Colonic mucosa (tissue), 4 donors: ENCODE measurements at regions not wholly inside any gene's neighbourhood (a gene's known extent, or its start where the extent isn't known, plus 50 kb on each side); places are given as distances from the start of the nearest gene placed in this dataset.

Experiments used
- DNase-seq: peaks from one replicate; pipeline ENCODE4 v3.0.0-alpha.2; 2020
- H3K27ac ChIP-seq: fragments of 200-600 bp; one replicate; pipeline ENCODE4 v1.8.0; 2021
- H3K27me3 ChIP-seq: fragments of 200-600 bp; one replicate; pipeline ENCODE4 v1.8.0; 2021
- H3K36me3 ChIP-seq: fragments of 200-600 bp; one replicate; pipeline ENCODE4 v1.8.0; 2021
- H3K4me1 ChIP-seq: fragments of 200-600 bp; one replicate; pipeline ENCODE4 v1.8.0; 2021; ENCODE audit warnings: mild to moderate bottlenecking
- H3K4me3 ChIP-seq: fragments of 200-600 bp; one replicate; pipeline ENCODE4 v1.8.0; 2021
- H3K9ac ChIP-seq, 2 donors: one replicate each; pipeline ENCODE4 v1.7.0; 2013; ENCODE audit warnings: control low read depth in 2 of 2, low read depth in 2 of 2, low read length in 2 of 2
- H3K9me3 ChIP-seq: fragments of 200-600 bp; one replicate; pipeline ENCODE4 v1.8.0; 2021
- intact Hi-C: fragments of 100-400 bp; cut with DNase I; formaldehyde crosslinking; loops from one replicate; pipeline ENCODE4 v1.14.1; 2022
- TF ChIP-seq, protein P1 (sequence below): fragments of 200-600 bp; IDR thresholded peaks from one replicate; pipeline ENCODE4 v1.8.0; 2022; ENCODE audit warnings: antibody characterized with exemption, mild to moderate bottlenecking
- donor health status: healthy.
- donor health status: DM: no; HTN: no; CAD: no.
- donor health status: DM: no; HTN: no; CAD: no.

GRCh38 chr12:9372202-9372601 lies 164.0 kb upstream of the PZP start:
- no peaks in the 10 kb centered on the region for H3K9me3 ChIP-seq
- no peak overlapping the region for H3K27ac ChIP-seq
- no peaks in the 10 kb centered on the region for H3K36me3 ChIP-seq
- DNase-seq, result no peak
- TF ChIP-seq, protein P1, sequence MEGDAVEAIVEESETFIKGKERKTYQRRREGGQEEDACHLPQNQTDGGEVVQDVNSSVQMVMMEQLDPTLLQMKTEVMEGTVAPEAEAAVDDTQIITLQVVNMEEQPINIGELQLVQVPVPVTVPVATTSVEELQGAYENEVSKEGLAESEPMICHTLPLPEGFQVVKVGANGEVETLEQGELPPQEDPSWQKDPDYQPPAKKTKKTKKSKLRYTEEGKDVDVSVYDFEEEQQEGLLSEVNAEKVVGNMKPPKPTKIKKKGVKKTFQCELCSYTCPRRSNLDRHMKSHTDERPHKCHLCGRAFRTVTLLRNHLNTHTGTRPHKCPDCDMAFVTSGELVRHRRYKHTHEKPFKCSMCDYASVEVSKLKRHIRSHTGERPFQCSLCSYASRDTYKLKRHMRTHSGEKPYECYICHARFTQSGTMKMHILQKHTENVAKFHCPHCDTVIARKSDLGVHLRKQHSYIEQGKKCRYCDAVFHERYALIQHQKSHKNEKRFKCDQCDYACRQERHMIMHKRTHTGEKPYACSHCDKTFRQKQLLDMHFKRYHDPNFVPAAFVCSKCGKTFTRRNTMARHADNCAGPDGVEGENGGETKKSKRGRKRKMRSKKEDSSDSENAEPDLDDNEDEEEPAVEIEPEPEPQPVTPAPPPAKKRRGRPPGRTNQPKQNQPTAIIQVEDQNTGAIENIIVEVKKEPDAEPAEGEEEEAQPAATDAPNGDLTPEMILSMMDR, result no peak
- H3K9ac ChIP-seq, result no peak overlapping the region
- intact Hi-C loops, result no loop called here
- no peaks in the 10 kb centered on the region for H3K4me1 ChIP-seq
- no peaks in the 10 kb centered on the region for H3K27me3 ChIP-seq
- no peak overlapping the region for H3K4me3 ChIP-seq

GRCh38 chr12:9367828-9368227 lies 159.6 kb upstream of the PZP start:
- Histone ChIP-seq H3K27me3 (no peaks in the 10 kb centered on the region), H3K4me1 (no peaks in the 10 kb centered on the region), H3K4me3 (no peak overlapping the region), H3K9ac (no peak overlapping the region), H3K9me3 (no peaks in the 10 kb centered on the region), H3K36me3 (no peaks in the 10 kb centered on the region), H3K27ac (no peak overlapping the region)
- intact Hi-C loops, result no loop called here
- TF ChIP-seq, protein P1, result no peak
- no peak for DNase-seq

GRCh38 chr12:9367201-9367600 lies 159.0 kb upstream of the PZP start:
- intact Hi-C loops, result no loop called here
- no peaks in the 10 kb centered on the region for H3K9me3 ChIP-seq
- H3K27ac ChIP-seq, result no peak overlapping the region
- no peak overlapping the region for H3K4me3 ChIP-seq
- no peaks in the 10 kb centered on the region for H3K4me1 ChIP-seq
- no peak overlapping the region for H3K9ac ChIP-seq
- DNase-seq, result no peak
- no peaks in the 10 kb centered on the region for H3K36me3 ChIP-seq
- no peaks in the 10 kb centered on the region for H3K27me3 ChIP-seq
- TF ChIP-seq, protein P1, result no peak

DNA sequence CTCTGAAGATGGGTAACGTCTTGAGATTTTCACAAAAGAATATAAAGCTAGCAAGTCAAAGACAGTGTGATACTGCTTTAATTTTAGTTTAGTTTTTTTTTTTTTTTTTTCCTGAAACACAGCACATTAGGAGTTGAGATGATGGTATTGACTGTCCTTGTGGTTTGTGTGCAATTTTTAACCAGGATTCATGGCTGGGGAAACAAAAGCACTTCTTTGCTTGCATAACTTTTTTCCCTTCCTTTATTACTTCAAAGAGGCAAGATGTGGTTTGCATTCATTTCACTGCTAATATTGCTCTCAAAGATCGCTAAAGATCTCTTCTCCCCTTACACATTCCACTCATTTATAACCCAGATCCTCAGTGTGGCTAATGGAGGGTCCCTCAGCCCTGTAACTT lies 157.1 kb upstream of the PZP start:
- no peak overlapping the region for H3K9ac ChIP-seq
- intact Hi-C loops, result no loop called here

DNA sequence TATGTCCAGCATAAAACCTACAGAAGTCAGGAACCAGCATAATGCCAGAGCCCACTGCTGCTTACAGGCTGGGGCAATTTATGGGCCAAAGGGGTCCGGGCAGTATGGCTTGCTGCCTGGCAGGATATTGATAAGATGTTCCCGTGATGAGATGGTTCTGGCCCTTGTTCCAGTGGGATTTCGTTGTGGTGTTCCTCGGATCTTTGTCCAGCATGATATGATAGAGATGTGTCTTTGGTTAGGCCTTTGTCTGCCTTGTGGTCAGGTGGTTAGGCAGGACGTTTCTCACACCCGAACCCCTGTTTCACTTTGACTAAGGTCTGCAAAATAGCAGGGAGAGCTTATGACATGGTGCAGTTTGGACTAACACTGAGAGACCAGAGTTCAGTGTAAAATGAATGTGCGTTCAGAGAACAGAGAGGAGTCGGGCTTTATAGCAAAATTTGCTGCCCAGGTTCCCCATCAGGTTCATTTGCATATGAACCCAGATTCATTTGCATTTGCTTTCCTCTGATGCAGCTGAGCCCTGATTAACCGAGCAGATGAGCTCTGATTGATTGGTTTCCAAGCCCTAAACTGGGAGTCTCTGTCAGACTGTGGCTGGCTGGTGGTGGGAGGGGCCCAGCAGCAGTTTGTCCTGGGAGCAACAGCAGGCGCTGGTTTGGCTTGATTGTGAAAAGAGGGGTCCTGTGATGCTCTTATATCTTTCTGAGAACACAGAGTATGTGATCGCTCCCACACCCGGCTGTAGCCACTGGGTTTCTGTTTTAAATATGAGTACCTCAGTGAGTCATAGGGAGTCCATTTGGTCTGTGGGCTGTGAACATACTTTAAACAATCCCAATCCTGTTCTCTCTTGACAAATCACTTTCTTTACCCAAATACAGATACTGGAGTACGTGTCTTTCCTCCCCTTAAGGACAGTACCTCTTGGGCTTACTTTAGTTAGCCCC lies 156.3 kb upstream of the PZP start:
- TF ChIP-seq, protein P1, result no peak
- Histone ChIP-seq H3K9me3 (no peaks in the 10 kb centered on the region), H3K4me3 (no peak overlapping the region), H3K27me3 (no peaks in the 10 kb centered on the region), H3K36me3 (no peaks in the 10 kb centered on the region), H3K4me1 (no peaks in the 10 kb centered on the region), H3K9ac (no peak overlapping the region), H3K27ac (no peak overlapping the region)
- DNase-seq, result no peak
- intact Hi-C loops, result no loop called here

More for the DNA sequence above, 157.1 kb upstream of the PZP start:
- Histone ChIP-seq H3K36me3 (no peaks in the 10 kb centered on the region), H3K27ac (no peak overlapping the region), H3K4me3 (no peak overlapping the region), H3K9me3 (no peaks in the 10 kb centered on the region), H3K27me3 (no peaks in the 10 kb centered on the region), H3K4me1 (no peaks in the 10 kb centered on the region)
- no peak for DNase-seq
- TF ChIP-seq, protein P1, result no peak
